ENCODE measurements at regions not wholly inside any gene's neighbourhood (a gene's known extent, or its start where the extent isn't known, plus 50 kb on each side); places are given as distances from the start of the nearest gene placed in this dataset.

- TF ChIP-seq POLR2A (IDR thresholded peaks at IDR 0.05) (no peak), CTCF (IDR thresholded peaks at IDR 0.05) (no peak)
These were observed 187.3 kb upstream of the LHX5 start for GRCh38 chr12:113659015-113659414.
